GM06990 (cell line): ENCODE measurements at regions not wholly inside any gene's neighbourhood (a gene's known extent, or its start where the extent isn't known, plus 50 kb on each side); places are given as distances from the start of the nearest gene placed in this dataset.

Experiments
- DNase-seq: peaks from one replicate; pipeline ENCODE4 v3.0.0-alpha.2; 2011; ENCODE audit not compliant: insufficient read length; ENCODE audit errors: extremely low read depth
- H3K27me3 ChIP-seq: replicated peaks from 2 replicates; pipeline ENCODE4 v1.6.0; 2011; ENCODE audit warnings: low read length; ENCODE audit not compliant: control insufficient read depth, insufficient read depth
- H3K36me3 ChIP-seq: 2 replicates; pipeline ENCODE4 v1.5.1; 2011; ENCODE audit warnings: low read length; ENCODE audit not compliant: control insufficient read depth, insufficient read depth
- H3K4me3 ChIP-seq: replicated peaks from 2 replicates; pipeline ENCODE4 v1.5.1; 2011; ENCODE audit warnings: low read depth, mild to moderate bottlenecking, control low read depth, low read length
- CTCF ChIP-seq: IDR thresholded peaks from 2 replicates; pipeline ENCODE4 v1.5.1; 2011; ENCODE audit warnings: low read length, control low read depth, mild to moderate bottlenecking, inconsistent platforms; ENCODE audit not compliant: insufficient read depth, poor library complexity, severe bottlenecking

DNA sequence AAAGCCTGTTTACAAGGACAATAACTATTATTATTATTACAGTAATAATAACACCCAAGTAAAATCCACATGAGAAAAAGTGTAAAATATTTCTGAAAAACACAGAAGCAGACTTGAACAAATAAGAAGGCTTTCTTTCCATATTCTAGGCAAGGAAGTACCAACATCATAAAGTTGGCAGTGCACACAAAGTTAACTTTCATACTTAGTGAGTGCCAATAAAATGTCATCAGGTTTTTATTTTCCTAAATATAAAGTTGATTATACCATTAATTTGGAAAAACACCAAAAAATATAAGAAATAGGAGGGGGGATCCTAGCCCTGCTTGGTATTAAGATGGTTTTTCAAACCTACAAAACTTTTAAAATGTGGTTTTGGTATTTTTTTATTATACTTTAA, 161.4 kb downstream of the PRELID2 start:
- Histone ChIP-seq H3K36me3 (no peaks in the 10 kb centered on the region), H3K4me3 (no peak overlapping the region), H3K27me3 (no peaks in the 10 kb centered on the region; the same call in 1 of the 2 replicates)
- DNase-seq, result no peak
- no peak for TF ChIP-seq CTCF

- Histone ChIP-seq H3K4me3 (no peak overlapping the region), H3K36me3 (no peaks in the 10 kb centered on the region), H3K27me3 (no peaks in the 10 kb centered on the region; the same call in 1 of the 2 replicates)
- DNase-seq, result no peak
- no peak for TF ChIP-seq CTCF
Observed at GRCh38 chr5:145668714-145669113, 166.4 kb downstream of the PRELID2 start.

DNA sequence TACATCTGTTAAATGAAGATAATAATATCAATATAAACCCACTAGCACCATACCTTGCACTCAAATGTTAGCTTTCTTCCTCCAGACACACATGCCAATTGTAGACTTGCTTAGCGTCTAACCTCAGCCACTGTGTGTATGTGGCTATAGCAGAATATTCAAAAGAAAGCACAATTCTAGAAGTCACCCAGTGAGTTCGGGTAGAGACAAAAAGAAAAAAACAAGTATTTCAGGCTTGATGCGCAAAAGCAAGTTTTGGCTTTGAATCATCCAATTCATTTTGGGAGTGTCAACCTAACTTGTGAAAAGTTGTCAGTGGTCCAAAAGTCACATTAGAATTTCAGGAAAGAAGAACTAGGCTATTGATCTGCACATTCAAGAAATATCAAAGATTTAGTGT, 167.4 kb downstream of the PRELID2 start:
- H3K4me3 ChIP-seq, result no peak overlapping the region
- no peaks in the 10 kb centered on the region; the same call in 1 of the 2 replicates for H3K27me3 ChIP-seq
- no peak for DNase-seq
- H3K36me3 ChIP-seq, result no peaks in the 10 kb centered on the region
- no peak for TF ChIP-seq CTCF

GRCh38 chr5:145666591-145666990, 168.6 kb downstream of the PRELID2 start:
- no peak for TF ChIP-seq CTCF
- no peak overlapping the region for H3K4me3 ChIP-seq
- no peak for DNase-seq
- H3K36me3 ChIP-seq, result no peaks in the 10 kb centered on the region
- no peaks in the 10 kb centered on the region; the same call in 1 of the 2 replicates for H3K27me3 ChIP-seq

GRCh38 chr5:145661737-145662485, 173.2 kb downstream of the PRELID2 start:
- H3K27me3 ChIP-seq, result no peaks in the 10 kb centered on the region; the same call in 1 of the 2 replicates

More at GRCh38 chr5:145661737-145662485, 173.2 kb downstream of the PRELID2 start:
- no peak for TF ChIP-seq CTCF
- DNase-seq, result no peak
- H3K4me3 ChIP-seq, result no peak overlapping the region
- H3K36me3 ChIP-seq, result no peaks in the 10 kb centered on the region
